GM23338 (cell line): ENCODE measurements at regions not wholly inside any gene's neighbourhood (a gene's known extent, or its start where the extent isn't known, plus 50 kb on each side); places are given as distances from the start of the nearest gene placed in this dataset.

Experiments used
- ATAC-seq: fragments of 200-7000 bp; cut with Tn5 transposase; 3 replicates; pipeline ENCODE4 v1.9.1; 2020
- DNase-seq: peaks from one replicate; pipeline ENCODE4 v3.0.0-alpha.2; 2015; ENCODE audit warnings: low spot score
- H2AFZ ChIP-seq: fragments of 200-600 bp; sonication (generic); 2 replicates; pipeline ENCODE4 v1.8.0; 2016; ENCODE audit warnings: antibody characterized with exemption, mild to moderate bottlenecking, moderate library complexity
- H3F3A ChIP-seq: fragments of 200-600 bp; sonication (generic); replicated peaks from 2 replicates; pipeline ENCODE4 v1.8.0; 2017; ENCODE audit warnings: antibody characterized with exemption, mixed run types, low read depth
- H3K27ac ChIP-seq: fragments of 200-600 bp; sonication (generic); 2 replicates; pipeline ENCODE4 v1.6.1; 2016; ENCODE audit warnings: low read depth
- H3K27me3 ChIP-seq: fragments of 200-600 bp; sonication (generic); 2 replicates; pipeline ENCODE4 v1.8.0; 2016; ENCODE audit warnings: mild to moderate bottlenecking, mixed run types, moderate library complexity; ENCODE audit not compliant: insufficient read depth
- H3K36me3 ChIP-seq: fragments of 200-600 bp; sonication (generic); 2 replicates; pipeline ENCODE4 v1.8.0; 2016; ENCODE audit warnings: mild to moderate bottlenecking; ENCODE audit not compliant: insufficient read depth
- H3K4me1 ChIP-seq: fragments of 200-600 bp; sonication (generic); 2 replicates; pipeline ENCODE4 v1.8.0; 2016; ENCODE audit warnings: mild to moderate bottlenecking, moderate library complexity; ENCODE audit not compliant: insufficient read depth
- H3K4me2 ChIP-seq: fragments of 200-600 bp; sonication (generic); 2 replicates; pipeline ENCODE4 v1.7.1; 2017; ENCODE audit warnings: mixed run types
- H3K4me3 ChIP-seq: fragments of 200-600 bp; sonication (generic); 2 replicates; pipeline ENCODE4 v1.6.1; 2016; ENCODE audit warnings: mixed run types
- H3K79me2 ChIP-seq: fragments of 200-600 bp; sonication (generic); replicated peaks from 2 replicates; pipeline ENCODE4 v1.8.0; 2017; ENCODE audit warnings: mild to moderate bottlenecking; ENCODE audit not compliant: insufficient read depth
- H3K9me2 ChIP-seq: fragments of 200-600 bp; sonication (generic); 2 replicates; pipeline ENCODE4 v1.8.0; 2017; ENCODE audit not compliant: insufficient read depth
- H4K20me1 ChIP-seq: fragments of 200-600 bp; sonication (generic); replicated peaks from 2 replicates; pipeline ENCODE4 v1.8.0; 2017; ENCODE audit warnings: mild to moderate bottlenecking; ENCODE audit not compliant: insufficient read depth
- H3K27ac Mint-ChIP-seq: 2 replicates; pipeline ENCODE4 v1.8.0; 2020; ENCODE audit warnings: inconsistent platforms, mild to moderate bottlenecking, moderate library complexity, mixed read lengths
- H3K27me3 Mint-ChIP-seq: 3 replicates; pipeline ENCODE4 v1.8.0; 2022; ENCODE audit warnings: low read depth, mild to moderate bottlenecking, moderate library complexity, mixed read lengths, inconsistent platforms; ENCODE audit not compliant: insufficient read depth, poor library complexity
- H3K36me3 Mint-ChIP-seq: 3 replicates; pipeline ENCODE4 v1.8.0; 2021; ENCODE audit warnings: low read depth, mild to moderate bottlenecking, inconsistent platforms, moderate library complexity, mixed read lengths
- H3K4me1 Mint-ChIP-seq: 3 replicates; pipeline ENCODE4 v1.8.0; 2020; ENCODE audit warnings: mild to moderate bottlenecking, inconsistent platforms, mixed read lengths
- H3K4me3 Mint-ChIP-seq: 3 replicates; pipeline ENCODE4 v1.8.0; 2021; ENCODE audit warnings: moderate library complexity, mild to moderate bottlenecking, inconsistent platforms, mixed read lengths
- H3K9me3 Mint-ChIP-seq: 3 replicates; pipeline ENCODE4 v1.8.0; 2020; ENCODE audit warnings: moderate library complexity, mild to moderate bottlenecking, inconsistent platforms, mixed read lengths
- CREB1 ChIP-seq: fragments of 250-450 bp; sonication (Bioruptor Pico); IDR thresholded peaks from 2 replicates; pipeline ENCODE4 v1.5.0; 2020; ENCODE audit warnings: low read depth, mild to moderate bottlenecking, moderate library complexity
- EZH2 ChIP-seq: fragments of 200-600 bp; sonication (generic); IDR thresholded peaks from one replicate; pipeline ENCODE4 v1.8.0; 2017; ENCODE audit warnings: antibody characterized with exemption, mild to moderate bottlenecking, low read depth; ENCODE audit not compliant: unreplicated experiment
- JUNB ChIP-seq: IDR thresholded peaks from one replicate; pipeline ENCODE4 v1.6.1; 2016; ENCODE audit warnings: antibody characterized with exemption; ENCODE audit not compliant: unreplicated experiment
- NANOG ChIP-seq: IDR thresholded peaks from 2 replicates; pipeline ENCODE4 v1.6.1; 2016; ENCODE audit warnings: antibody characterized with exemption, borderline replicate concordance
- POLR2AphosphoS5 ChIP-seq: IDR thresholded peaks from 2 replicates; pipeline ENCODE4 v1.6.1; 2016; ENCODE audit warnings: antibody characterized with exemption, low read depth
- STAT1 ChIP-seq: IDR thresholded peaks from one replicate; pipeline ENCODE4 v1.6.1; 2016; ENCODE audit warnings: antibody characterized with exemption; ENCODE audit not compliant: unreplicated experiment
- ZNF114 ChIP-seq: fragments of 250-450 bp; sonication (Bioruptor Pico); IDR thresholded peaks from 2 replicates; pipeline ENCODE4 v1.5.0; 2020; ENCODE audit warnings: mild to moderate bottlenecking, moderate library complexity
- ZNF331 ChIP-seq: fragments of 250-450 bp; sonication (Bioruptor Pico); IDR thresholded peaks from 2 replicates; pipeline ENCODE4 v1.5.0; 2020; ENCODE audit warnings: low read depth, mild to moderate bottlenecking, moderate library complexity
- TF ChIP-seq, protein P1 (sequence below): IDR thresholded peaks from 2 replicates; pipeline ENCODE4 v1.6.1; 2016; ENCODE audit warnings: antibody characterized with exemption
- TF ChIP-seq, protein P2 (sequence below): IDR thresholded peaks from one replicate; pipeline ENCODE4 v1.6.1; 2018; ENCODE audit warnings: antibody characterized with exemption; ENCODE audit not compliant: unreplicated experiment
- TF ChIP-seq, protein P3 (sequence below): fragments of 250-450 bp; sonication (Bioruptor Pico); IDR thresholded peaks from 2 replicates; pipeline ENCODE4 v1.5.0; 2020; ENCODE audit warnings: mild to moderate bottlenecking, moderate library complexity

DNA sequence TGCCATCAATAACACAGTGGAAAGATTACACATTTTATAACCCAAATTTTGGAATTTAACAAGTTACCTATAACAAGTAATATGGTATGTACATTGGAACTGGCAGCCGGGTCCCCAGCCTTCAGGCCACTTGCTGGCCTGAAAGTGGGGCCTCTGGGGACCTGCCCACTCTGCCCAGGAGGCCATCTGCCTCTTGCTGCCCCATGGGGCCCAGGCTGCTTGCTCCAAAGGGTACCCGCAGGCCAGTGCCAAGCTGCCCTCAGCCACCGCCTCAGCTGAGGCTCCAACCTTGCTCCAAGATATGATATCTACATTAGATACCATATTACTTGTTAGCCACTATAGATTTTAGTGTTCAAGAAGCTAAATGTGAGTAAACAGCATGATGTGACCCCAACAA, 120.8 kb upstream of the TMEFF2 start:
- no peaks in the 10 kb centered on the region for H3K79me2 ChIP-seq
- H4K20me1 ChIP-seq = no peaks in the 10 kb centered on the region
- Mint-ChIP-seq H3K27me3 (no peaks in the 10 kb centered on the region), H3K4me3 (no peak overlapping the region), H3K4me1 (no peaks in the 10 kb centered on the region), H3K9me3 (0 out of 3 replicates have a peak, but pooled peaks cover 2% of the 10 kb centered on the region), H3K36me3 (no peaks in the 10 kb centered on the region), H3K27ac (no peak overlapping the region)
- no peaks in the 10 kb centered on the region for H3K9me2 ChIP-seq
- no peaks in the 10 kb centered on the region for H3F3A ChIP-seq
- ATAC-seq (no peak), DNase-seq (no peak)
- H3K4me3 ChIP-seq = no peak overlapping the region
- H3K36me3 ChIP-seq = no peaks in the 10 kb centered on the region
- no peak overlapping the region for H3K4me2 ChIP-seq
- H2AFZ ChIP-seq = no peak overlapping the region
- H3K27me3 ChIP-seq = no peaks in the 10 kb centered on the region
- TF ChIP-seq, protein P1, sequence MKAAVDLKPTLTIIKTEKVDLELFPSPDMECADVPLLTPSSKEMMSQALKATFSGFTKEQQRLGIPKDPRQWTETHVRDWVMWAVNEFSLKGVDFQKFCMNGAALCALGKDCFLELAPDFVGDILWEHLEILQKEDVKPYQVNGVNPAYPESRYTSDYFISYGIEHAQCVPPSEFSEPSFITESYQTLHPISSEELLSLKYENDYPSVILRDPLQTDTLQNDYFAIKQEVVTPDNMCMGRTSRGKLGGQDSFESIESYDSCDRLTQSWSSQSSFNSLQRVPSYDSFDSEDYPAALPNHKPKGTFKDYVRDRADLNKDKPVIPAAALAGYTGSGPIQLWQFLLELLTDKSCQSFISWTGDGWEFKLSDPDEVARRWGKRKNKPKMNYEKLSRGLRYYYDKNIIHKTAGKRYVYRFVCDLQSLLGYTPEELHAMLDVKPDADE = no peak
- TF ChIP-seq STAT1 (no peak), POLR2AphosphoS5 (no peak), NANOG (no peak), CREB1 (no peak), ZNF114 (CRISPR knock-in tag) (no peak)
- TF ChIP-seq, protein P2, sequence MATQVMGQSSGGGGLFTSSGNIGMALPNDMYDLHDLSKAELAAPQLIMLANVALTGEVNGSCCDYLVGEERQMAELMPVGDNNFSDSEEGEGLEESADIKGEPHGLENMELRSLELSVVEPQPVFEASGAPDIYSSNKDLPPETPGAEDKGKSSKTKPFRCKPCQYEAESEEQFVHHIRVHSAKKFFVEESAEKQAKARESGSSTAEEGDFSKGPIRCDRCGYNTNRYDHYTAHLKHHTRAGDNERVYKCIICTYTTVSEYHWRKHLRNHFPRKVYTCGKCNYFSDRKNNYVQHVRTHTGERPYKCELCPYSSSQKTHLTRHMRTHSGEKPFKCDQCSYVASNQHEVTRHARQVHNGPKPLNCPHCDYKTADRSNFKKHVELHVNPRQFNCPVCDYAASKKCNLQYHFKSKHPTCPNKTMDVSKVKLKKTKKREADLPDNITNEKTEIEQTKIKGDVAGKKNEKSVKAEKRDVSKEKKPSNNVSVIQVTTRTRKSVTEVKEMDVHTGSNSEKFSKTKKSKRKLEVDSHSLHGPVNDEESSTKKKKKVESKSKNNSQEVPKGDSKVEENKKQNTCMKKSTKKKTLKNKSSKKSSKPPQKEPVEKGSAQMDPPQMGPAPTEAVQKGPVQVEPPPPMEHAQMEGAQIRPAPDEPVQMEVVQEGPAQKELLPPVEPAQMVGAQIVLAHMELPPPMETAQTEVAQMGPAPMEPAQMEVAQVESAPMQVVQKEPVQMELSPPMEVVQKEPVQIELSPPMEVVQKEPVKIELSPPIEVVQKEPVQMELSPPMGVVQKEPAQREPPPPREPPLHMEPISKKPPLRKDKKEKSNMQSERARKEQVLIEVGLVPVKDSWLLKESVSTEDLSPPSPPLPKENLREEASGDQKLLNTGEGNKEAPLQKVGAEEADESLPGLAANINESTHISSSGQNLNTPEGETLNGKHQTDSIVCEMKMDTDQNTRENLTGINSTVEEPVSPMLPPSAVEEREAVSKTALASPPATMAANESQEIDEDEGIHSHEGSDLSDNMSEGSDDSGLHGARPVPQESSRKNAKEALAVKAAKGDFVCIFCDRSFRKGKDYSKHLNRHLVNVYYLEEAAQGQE = no peak
- no peaks in the 10 kb centered on the region for H3K4me1 ChIP-seq
- no peak overlapping the region for H3K27ac ChIP-seq

DNA sequence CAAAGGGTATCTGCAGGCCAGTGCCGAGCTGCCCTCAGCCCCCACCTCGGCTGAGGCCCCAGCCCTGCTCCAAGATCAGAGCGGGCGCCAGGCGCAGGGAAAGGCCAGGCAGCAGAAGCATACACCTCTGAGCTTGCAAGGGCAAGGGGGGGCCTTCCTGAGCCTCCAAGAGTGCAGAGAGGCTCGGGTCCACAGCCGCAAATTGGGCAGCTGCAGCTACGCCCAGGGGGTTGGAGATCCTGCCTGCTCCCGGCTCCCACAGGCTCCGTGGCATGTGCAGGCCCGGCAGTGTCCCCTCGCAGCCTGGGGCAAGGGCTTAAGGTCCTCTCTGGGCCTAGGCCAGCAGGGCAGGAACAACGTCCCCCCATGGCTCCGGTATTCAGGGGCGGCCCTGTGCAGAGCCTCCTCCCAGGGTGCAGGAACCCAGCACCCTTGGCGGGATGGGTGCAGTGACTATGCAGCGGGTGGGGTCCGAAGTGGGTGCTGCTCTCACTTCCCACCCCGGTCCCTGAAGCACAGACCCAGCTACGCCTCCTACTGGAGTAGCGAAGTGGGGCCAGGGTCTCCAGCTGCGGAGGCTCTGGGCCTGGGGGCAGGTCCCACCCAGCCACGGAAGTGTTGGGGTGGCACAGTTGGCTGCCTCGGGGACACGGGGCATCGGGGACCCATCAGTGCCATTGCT, 120.2 kb upstream of the TMEFF2 start:
- Histone ChIP-seq H3K36me3 (no peaks in the 10 kb centered on the region), H3K79me2 (no peaks in the 10 kb centered on the region), H3K27ac (no peak overlapping the region), H3K27me3 (no peaks in the 10 kb centered on the region), H3F3A (no peaks in the 10 kb centered on the region), H2AFZ (no peak overlapping the region), H3K4me1 (no peaks in the 10 kb centered on the region), H4K20me1 (no peaks in the 10 kb centered on the region), H3K9me2 (no peaks in the 10 kb centered on the region), H3K4me3 (no peak overlapping the region), H3K4me2 (no peak overlapping the region)
- H3K4me1 Mint-ChIP-seq = no peaks in the 10 kb centered on the region
- DNase-seq (no peak), ATAC-seq (no peak)
- no peaks in the 10 kb centered on the region for H3K36me3 Mint-ChIP-seq
- 0 out of 3 replicates have a peak, but pooled peaks cover 2% of the 10 kb centered on the region for H3K9me3 Mint-ChIP-seq
- H3K27me3 Mint-ChIP-seq = no peaks in the 10 kb centered on the region
- H3K27ac Mint-ChIP-seq = no peak overlapping the region
- H3K4me3 Mint-ChIP-seq = no peak overlapping the region
- no peak for TF ChIP-seq STAT1
- no peak for TF ChIP-seq CREB1
- TF ChIP-seq, protein P3, sequence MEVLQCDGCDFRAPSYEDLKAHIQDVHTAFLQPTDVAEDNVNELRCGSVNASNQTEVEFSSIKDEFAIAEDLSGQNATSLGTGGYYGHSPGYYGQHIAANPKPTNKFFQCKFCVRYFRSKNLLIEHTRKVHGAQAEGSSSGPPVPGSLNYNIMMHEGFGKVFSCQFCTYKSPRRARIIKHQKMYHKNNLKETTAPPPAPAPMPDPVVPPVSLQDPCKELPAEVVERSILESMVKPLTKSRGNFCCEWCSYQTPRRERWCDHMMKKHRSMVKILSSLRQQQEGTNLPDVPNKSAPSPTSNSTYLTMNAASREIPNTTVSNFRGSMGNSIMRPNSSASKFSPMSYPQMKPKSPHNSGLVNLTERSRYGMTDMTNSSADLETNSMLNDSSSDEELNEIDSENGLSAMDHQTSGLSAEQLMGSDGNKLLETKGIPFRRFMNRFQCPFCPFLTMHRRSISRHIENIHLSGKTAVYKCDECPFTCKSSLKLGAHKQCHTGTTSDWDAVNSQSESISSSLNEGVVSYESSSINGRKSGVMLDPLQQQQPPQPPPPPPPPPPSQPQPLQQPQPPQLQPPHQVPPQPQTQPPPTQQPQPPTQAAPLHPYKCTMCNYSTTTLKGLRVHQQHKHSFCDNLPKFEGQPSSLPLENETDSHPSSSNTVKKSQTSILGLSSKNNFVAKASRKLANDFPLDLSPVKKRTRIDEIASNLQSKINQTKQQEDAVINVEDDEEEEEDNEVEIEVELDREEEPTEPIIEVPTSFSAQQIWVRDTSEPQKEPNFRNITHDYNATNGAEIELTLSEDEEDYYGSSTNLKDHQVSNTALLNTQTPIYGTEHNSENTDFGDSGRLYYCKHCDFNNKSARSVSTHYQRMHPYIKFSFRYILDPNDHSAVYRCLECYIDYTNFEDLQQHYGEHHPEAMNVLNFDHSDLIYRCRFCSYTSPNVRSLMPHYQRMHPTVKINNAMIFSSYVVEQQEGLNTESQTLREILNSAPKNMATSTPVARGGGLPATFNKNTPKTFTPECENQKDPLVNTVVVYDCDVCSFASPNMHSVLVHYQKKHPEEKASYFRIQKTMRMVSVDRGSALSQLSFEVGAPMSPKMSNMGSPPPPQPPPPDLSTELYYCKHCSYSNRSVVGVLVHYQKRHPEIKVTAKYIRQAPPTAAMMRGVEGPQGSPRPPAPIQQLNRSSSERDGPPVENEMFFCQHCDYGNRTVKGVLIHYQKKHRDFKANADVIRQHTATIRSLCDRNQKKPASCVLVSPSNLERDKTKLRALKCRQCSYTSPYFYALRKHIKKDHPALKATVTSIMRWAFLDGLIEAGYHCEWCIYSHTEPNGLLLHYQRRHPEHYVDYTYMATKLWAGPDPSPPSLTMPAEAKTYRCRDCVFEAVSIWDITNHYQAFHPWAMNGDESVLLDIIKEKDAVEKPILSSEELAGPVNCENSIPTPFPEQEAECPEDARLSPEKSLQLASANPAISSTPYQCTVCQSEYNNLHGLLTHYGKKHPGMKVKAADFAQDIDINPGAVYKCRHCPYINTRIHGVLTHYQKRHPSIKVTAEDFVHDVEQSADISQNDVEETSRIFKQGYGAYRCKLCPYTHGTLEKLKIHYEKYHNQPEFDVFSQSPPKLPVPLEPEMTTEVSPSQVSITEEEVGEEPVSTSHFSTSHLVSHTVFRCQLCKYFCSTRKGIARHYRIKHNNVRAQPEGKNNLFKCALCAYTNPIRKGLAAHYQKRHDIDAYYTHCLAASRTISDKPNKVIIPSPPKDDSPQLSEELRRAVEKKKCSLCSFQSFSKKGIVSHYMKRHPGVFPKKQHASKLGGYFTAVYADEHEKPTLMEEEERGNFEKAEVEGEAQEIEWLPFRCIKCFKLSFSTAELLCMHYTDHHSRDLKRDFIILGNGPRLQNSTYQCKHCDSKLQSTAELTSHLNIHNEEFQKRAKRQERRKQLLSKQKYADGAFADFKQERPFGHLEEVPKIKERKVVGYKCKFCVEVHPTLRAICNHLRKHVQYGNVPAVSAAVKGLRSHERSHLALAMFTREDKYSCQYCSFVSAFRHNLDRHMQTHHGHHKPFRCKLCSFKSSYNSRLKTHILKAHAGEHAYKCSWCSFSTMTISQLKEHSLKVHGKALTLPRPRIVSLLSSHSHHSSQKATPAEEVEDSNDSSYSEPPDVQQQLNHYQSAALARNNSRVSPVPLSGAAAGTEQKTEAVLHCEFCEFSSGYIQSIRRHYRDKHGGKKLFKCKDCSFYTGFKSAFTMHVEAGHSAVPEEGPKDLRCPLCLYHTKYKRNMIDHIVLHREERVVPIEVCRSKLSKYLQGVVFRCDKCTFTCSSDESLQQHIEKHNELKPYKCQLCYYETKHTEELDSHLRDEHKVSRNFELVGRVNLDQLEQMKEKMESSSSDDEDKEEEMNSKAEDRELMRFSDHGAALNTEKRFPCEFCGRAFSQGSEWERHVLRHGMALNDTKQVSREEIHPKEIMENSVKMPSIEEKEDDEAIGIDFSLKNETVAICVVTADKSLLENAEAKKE = no peak
- TF ChIP-seq JUNB = no peak
- TF ChIP-seq EZH2 = no peak
- TF ChIP-seq ZNF331 (CRISPR knock-in tag) = no peak
